Activated naive CD8-positive, alpha-beta T cell treated with anti-CD3 and anti-CD28 coated beads, Interleukin-2, amount 10 ng/mL, durations not matched to agents 7 days and 5 days (primary cell): ENCODE measurements at regions not wholly inside any gene's neighbourhood (a gene's known extent, or its start where the extent isn't known, plus 50 kb on each side); places are given as distances from the start of the nearest gene placed in this dataset.
"Not testable (repeated sequence)": the region's sequence is repeated elsewhere in the genome, so short reads cannot be mapped to it uniquely, and the experiment has no call there.

Experiments
- ATAC-seq: fragments of 150-1000 bp; cut with Tn5 transposase; one replicate; pipeline ENCODE4 v1.10.0; 2021; ENCODE audit warnings: low read depth, moderate library complexity
- POLR2A ChIA-PET: fragments of 350-600 bp; sonication (Branson Sonifier 250); formaldehyde crosslinking; loops from one replicate; lab custom pipeline; 2021; ENCODE audit warnings: antibody characterized with exemption; lab: Charles Lee
- DNase-seq: peaks from one replicate; pipeline ENCODE4 v3.0.0; 2021
- H3K27ac Mint-ChIP-seq: one replicate; pipeline ENCODE4 v1.8.0; 2022; ENCODE audit warnings: mild to moderate bottlenecking, mixed read lengths
- H3K27me3 Mint-ChIP-seq: one replicate; pipeline ENCODE4 v1.8.0; 2022; ENCODE audit warnings: mild to moderate bottlenecking, moderate library complexity, mixed read lengths
- H3K36me3 Mint-ChIP-seq: one replicate; pipeline ENCODE4 v1.8.0; 2021; ENCODE audit warnings: mild to moderate bottlenecking, mixed read lengths
- H3K4me1 Mint-ChIP-seq: one replicate; pipeline ENCODE4 v1.8.0; 2021; ENCODE audit warnings: mixed read lengths
- H3K4me3 Mint-ChIP-seq: one replicate; pipeline ENCODE4 v1.8.0; 2022; ENCODE audit warnings: mild to moderate bottlenecking, moderate library complexity, mixed read lengths
- H3K9me3 Mint-ChIP-seq: one replicate; pipeline ENCODE4 v1.8.0; 2021; ENCODE audit warnings: mixed read lengths

DNA sequence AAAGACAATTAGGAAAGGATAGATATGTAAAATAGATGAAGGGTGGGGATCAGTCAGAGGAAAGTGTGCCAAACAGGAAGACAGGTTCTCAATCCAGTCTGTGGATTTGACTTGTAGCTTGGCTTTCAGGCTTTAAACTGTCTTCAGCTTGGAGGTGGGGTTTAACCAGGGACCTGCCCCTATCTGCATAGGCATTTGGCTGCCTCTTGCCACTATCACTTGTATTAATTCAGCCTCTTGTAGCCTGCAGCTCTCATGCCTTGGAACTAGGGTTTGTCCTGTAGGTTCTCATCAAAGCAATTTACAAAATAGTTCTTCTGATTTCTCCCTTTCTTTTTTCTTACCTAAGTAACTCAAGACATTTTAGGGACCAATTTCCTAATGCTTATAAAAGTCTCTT lies 88.8 kb upstream of the PAXBP1 start:
- ATAC-seq (no peak), DNase-seq (no peak)
- Mint-ChIP-seq H3K36me3 (peaks cover 2% of the 10 kb centered on the region), H3K27me3 (peaks cover 17% of the 10 kb centered on the region), H3K9me3 (peaks cover 5% of the 10 kb centered on the region), H3K4me3 (no peak overlapping the region), H3K4me1 (no peaks in the 10 kb centered on the region), H3K27ac (no peak overlapping the region)
- POLR2A ChIA-PET, result no interaction called here

DNA sequence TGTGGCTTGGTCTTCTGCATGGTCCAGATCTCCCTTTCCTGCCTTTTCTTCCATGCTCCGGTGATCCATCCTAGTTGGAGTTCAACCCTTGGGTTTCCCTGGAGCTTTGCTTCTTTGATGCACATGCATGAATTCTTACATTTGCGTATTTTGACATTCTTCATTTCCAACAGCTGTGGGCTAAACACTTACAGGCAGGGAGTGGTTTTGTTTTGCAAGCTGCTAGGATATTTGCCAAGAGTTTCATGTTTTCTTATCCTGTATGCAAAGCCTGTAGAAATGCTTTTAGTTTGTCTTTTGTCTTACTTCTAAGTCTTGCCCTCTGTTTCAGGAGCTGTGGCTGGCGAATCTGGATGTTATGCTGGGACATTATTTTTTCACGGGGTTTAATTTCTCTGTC lies 90.3 kb upstream of the PAXBP1 start:
- POLR2A ChIA-PET, result no interaction called here
- Mint-ChIP-seq H3K36me3 (peaks cover 2% of the 10 kb centered on the region), H3K9me3 (peaks cover 5% of the 10 kb centered on the region), H3K27me3 (peaks cover 23% of the 10 kb centered on the region), H3K4me1 (no peaks in the 10 kb centered on the region), H3K4me3 (no peak overlapping the region), H3K27ac (no peak overlapping the region)
- DNase-seq, result no peak
- ATAC-seq, result no peak

DNA sequence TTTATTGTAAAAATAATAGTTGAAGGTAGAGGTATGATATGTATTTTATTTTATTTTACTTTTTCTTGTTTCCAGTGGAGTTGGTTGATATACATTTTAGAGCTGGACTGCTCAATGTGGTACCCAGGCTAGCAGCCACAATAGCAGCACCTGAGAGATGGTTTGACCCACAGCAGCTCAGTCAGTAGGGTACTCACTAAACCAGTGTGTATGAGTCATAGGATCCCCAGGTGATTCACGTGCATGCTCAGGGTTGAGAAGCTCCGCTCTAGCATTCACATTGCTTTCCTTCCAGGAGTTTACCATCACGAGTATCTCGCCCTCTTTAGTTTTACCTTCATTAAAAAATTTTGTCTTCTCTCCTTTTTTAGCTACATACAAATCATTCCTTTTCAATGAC lies 96.0 kb upstream of the PAXBP1 start:
- Mint-ChIP-seq H3K4me1 (no peaks in the 10 kb centered on the region), H3K27me3 (peaks cover 25% of the 10 kb centered on the region), H3K9me3 (no peaks in the 10 kb centered on the region), H3K27ac (no peak overlapping the region), H3K4me3 (no peak overlapping the region), H3K36me3 (no peaks in the 10 kb centered on the region)
- POLR2A ChIA-PET, result no interaction called here
- no peak for ATAC-seq
- DNase-seq, result no peak

DNA sequence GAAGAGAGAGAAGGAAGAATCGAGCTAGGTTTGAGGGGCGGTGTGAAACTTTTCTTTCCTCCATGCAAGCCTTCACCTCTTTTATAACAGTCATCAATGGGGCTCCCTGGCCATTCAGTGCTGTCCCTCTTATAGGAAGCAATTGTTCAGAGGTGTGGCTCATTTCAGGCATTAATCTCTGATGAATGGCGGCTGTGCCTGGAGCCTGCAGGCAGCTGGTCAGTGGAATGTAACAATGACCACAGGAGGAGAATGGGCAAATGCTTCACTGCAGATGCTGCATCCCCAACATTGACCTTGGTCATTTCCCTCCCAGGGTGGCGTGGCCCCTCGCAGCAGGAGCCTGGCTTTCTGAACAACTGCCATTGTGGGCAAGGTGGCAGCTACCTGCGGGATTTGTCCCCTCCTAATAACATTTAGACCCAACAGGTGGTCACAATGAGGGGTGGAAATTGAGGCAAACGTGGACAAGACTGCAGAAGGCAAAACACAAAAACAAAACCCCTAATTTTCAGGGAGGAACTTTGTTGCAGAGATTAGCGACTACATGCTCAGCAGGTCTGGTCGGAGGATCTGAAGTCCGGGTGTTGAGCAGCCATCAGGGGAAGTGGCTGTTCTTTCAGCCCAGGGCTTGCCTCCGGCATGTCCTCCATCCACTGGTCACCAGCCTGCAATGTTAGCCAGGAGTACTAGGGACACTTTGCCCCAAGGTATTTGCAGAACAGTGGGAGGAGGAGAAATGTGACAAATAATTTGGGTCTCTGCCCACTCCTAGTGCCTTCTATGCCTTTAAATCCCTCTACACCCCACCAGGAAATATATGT lies 97.3 kb upstream of the PAXBP1 start:
- Mint-ChIP-seq H3K27me3 (peaks cover 21% of the 10 kb centered on the region), H3K36me3 (no peaks in the 10 kb centered on the region), H3K9me3 (no peaks in the 10 kb centered on the region), H3K4me3 (no peak overlapping the region), H3K4me1 (no peaks in the 10 kb centered on the region), H3K27ac (no peak overlapping the region)
- POLR2A ChIA-PET, result no interaction called here
- DNase-seq, result no peak
- no peak for ATAC-seq

DNA sequence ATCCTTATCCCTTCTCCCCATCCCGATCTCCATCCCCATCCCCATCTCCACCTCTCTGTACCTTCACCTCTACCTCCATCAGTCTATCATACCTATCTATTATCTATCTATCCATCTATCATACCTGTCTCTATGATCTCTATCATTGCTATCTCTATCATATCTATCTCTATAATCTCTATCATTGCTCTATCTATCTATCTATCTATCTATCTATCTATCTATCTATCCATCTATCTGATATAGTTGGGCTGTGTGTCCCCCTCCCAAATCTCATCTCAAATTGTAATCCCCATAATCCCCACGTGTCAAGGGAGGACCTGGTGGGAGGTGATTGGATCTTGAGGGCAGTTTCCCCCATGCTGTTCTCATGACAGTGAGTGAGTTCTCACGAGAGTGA lies 97.9 kb upstream of the PAXBP1 start:
- no peak for DNase-seq
- ATAC-seq, result no peak
- H3K27me3 Mint-ChIP-seq, result peaks cover 21% of the 10 kb centered on the region
- H3K27ac Mint-ChIP-seq, result no peak overlapping the region
- no peak overlapping the region for H3K4me3 Mint-ChIP-seq
- no peaks in the 10 kb centered on the region for H3K4me1 Mint-ChIP-seq
- POLR2A ChIA-PET, result no interaction called here
- H3K36me3 Mint-ChIP-seq, result no peaks in the 10 kb centered on the region
- H3K9me3 Mint-ChIP-seq, result no peaks in the 10 kb centered on the region

DNA sequence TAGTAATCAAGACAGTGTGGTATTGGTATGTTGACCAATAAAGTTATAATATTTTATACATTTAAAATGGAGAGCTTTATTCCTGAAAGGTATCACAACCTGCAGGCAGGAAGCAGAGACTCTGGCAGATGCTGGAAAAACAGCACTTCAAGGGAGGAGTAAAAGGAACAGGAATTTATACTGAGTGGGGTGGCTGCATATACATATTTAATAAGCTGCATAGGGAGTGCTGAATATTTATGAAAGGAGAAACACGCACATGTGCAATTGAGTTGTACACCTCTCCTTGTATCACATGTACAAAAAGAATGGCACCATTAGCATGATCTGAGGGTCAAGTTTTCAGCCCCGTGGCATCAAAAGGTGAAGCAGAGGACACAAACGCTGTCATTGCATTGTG lies 104.9 kb upstream of the PAXBP1 start:
- Mint-ChIP-seq H3K4me1 (no peaks in the 10 kb centered on the region), H3K4me3 (no peak overlapping the region), H3K36me3 (no peaks in the 10 kb centered on the region), H3K27ac (no peak overlapping the region), H3K27me3 (peaks cover 5% of the 10 kb centered on the region), H3K9me3 (no peaks in the 10 kb centered on the region)
- no peak for DNase-seq
- POLR2A ChIA-PET, result no interaction called here
- ATAC-seq, result no peak

DNA sequence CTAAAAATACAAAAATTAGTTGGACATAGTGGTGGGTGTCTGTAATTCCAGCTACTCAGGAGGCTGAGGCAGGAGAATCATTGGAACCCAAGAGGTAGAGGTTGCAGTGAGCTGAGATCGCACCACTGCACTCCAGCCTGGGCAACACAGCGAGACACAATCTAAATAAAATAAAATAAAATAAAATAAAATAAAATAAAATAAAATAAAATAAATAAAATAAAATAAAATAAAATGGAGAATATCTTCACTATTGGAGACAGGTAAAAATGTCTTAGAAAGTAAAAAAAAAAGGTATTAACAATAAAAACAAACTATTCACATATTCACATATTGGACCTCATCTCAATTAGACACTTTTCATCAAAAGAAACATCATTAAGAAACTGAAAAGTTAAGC lies 106.3 kb upstream of the PAXBP1 start:
- ATAC-seq, H3K4me3 Mint-ChIP-seq, H3K36me3 Mint-ChIP-seq, DNase-seq, POLR2A ChIA-PET, H3K27ac Mint-ChIP-seq, H3K9me3 Mint-ChIP-seq, H3K4me1 Mint-ChIP-seq, H3K27me3 Mint-ChIP-seq: not testable (repeated sequence)

DNA sequence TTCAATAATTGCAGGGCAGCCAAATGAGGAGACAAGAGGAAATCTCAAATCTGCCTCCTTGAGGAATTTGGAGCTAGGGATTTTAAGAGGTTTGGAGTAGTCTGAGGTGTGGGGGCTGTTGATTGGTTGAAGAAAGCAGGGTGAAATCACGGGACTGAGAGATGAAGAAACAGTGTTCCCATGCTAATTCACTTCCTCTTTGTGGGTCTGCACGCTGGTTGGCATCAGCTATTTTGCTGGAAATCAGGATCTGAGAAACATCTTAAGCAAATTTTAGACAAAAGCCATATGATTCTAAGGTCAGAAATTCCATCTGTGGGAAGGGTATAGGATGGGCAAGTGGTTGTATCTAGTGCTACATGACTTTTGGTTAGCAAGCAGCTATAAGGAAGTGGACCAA lies 107.1 kb upstream of the PAXBP1 start:
- no peak overlapping the region for H3K4me3 Mint-ChIP-seq
- H3K4me1 Mint-ChIP-seq, result no peaks in the 10 kb centered on the region
- no peak for DNase-seq
- H3K9me3 Mint-ChIP-seq, result no peaks in the 10 kb centered on the region
- no peaks in the 10 kb centered on the region for H3K36me3 Mint-ChIP-seq
- no peak for ATAC-seq
- H3K27ac Mint-ChIP-seq, result no peak overlapping the region
- peaks cover 5% of the 10 kb centered on the region for H3K27me3 Mint-ChIP-seq
- POLR2A ChIA-PET, result no interaction called here

DNA sequence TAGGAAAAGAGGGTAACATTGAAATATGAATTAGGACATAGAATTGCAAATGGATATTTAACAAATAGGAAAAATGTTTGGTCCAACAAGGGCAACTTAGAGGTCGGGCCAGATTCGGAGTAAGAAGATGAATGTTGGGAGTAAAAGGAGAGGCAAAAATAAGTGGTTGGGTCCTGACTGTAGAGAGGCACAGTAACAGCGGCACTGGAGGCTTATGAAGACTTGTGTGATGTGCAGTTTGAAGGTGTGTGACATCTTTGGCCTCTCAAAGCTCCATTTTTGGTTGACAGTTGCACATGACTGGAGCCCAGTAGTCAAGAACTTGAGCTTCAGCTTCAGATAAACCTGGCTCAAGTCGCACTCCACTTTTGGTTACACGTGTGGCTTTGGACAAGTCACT lies 109.9 kb upstream of the PAXBP1 start:
- no peak overlapping the region for H3K27ac Mint-ChIP-seq
- no peak overlapping the region for H3K4me3 Mint-ChIP-seq
- no peak for ATAC-seq
- H3K4me1 Mint-ChIP-seq, result peaks cover 6% of the 10 kb centered on the region
- POLR2A ChIA-PET, result no interaction called here
- no peaks in the 10 kb centered on the region for H3K36me3 Mint-ChIP-seq
- DNase-seq, result no peak
- H3K27me3 Mint-ChIP-seq, result peaks cover 5% of the 10 kb centered on the region
- H3K9me3 Mint-ChIP-seq, result peaks cover 3% of the 10 kb centered on the region

DNA sequence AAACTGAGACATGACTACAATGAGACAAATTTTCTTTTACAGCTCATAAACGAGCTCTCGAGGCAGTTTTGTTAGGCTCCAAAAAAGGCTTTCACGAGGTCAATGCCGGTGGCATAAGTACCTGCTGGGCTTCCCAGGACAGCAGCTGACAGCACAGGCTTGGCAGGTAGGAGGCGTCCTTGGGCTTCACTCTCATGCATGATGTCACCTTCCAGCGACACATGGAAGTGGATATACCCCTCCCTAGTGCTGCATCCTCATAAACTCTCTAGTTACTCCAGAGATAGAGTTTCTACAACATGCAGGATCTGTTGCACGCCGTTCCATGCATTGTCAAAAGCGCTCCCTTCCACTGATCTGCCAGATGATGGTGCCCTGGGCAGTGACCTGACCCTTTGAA lies 112.5 kb upstream of the PAXBP1 start:
- H3K27me3 Mint-ChIP-seq, result peaks cover 5% of the 10 kb centered on the region
- ATAC-seq (no peak), DNase-seq (no peak)
- POLR2A ChIA-PET, result no interaction called here
- H3K36me3 Mint-ChIP-seq, result no peaks in the 10 kb centered on the region
- peaks cover 8% of the 10 kb centered on the region for H3K4me1 Mint-ChIP-seq
- no peak overlapping the region for H3K27ac Mint-ChIP-seq
- no peak overlapping the region for H3K4me3 Mint-ChIP-seq
- peaks cover 3% of the 10 kb centered on the region for H3K9me3 Mint-ChIP-seq

DNA sequence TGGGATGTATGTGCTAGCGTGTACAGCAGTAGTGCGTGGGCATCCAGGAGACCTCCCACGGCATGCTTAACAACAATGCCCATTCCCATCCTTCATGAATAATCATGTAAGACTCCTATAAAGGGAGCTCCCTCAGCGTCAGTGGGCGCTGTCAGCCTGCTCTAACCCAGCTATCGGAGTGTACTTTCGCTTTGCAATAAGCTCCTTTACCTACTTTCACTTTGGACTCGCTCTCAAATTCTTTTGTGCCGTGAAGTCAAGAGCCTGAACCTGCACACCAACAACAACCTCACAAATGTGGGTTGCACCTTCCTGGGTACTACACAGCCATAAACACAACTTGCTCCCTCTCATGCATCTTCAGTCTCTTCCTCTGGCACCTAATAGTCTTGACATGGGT lies 114.8 kb upstream of the PAXBP1 start:
- ATAC-seq (peak; percentile 70), DNase-seq (no peak)
- H3K9me3 Mint-ChIP-seq, result peaks cover 3% of the 10 kb centered on the region
- POLR2A ChIA-PET, result no interaction called here
- no peaks in the 10 kb centered on the region for H3K36me3 Mint-ChIP-seq
- H3K4me1 Mint-ChIP-seq, result peaks cover 8% of the 10 kb centered on the region
- H3K27ac Mint-ChIP-seq, result peak overlapping the region; percentile 67
- peak overlapping the region; percentile 65 for H3K4me3 Mint-ChIP-seq
- peaks cover 9% of the 10 kb centered on the region for H3K27me3 Mint-ChIP-seq

DNA sequence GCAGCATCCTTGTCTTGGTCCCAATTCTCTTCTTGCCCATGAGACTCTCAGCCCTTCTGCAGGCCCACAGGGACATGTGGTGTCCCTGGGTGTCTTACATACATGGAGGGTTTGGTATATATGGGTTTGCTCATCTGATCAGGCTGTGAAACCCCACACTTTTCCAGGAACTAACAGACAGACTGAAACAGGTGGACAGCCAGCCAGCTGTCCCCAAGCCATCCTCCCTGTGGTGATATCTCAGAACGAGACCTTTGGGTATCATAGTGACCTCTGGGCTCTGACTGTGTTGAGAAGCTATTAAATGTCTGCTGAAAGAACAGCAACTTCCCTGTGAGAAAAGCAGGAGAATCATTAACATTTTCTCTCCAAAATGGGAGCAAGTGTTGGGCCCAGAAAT lies 115.5 kb upstream of the PAXBP1 start:
- Mint-ChIP-seq H3K9me3 (peaks cover 3% of the 10 kb centered on the region), H3K27me3 (peaks cover 12% of the 10 kb centered on the region), H3K36me3 (no peaks in the 10 kb centered on the region), H3K4me1 (peaks cover 8% of the 10 kb centered on the region), H3K4me3 (peak overlapping the region; percentile 2), H3K27ac (no peak overlapping the region)
- DNase-seq, result no peak
- POLR2A ChIA-PET, result no interaction called here
- ATAC-seq, result no peak

DNA sequence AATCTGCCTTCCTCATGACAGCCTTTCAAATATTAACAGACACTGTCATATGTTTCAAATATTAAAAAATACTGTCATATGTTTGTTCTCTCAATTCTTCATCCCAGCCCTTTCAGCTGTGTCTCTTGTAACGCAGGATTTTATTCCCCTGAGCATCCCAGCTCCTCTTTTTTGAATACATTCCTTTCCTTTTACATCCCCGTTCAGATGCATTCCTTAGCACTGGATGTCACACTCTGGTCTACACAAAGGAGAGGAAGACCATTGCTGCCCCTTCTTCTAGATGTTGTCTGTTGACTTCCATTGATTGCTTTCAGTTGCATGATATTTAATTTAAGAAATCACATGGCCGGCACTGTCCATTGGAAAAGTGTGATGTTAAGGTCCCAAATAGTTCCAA lies 117.4 kb upstream of the PAXBP1 start:
- H3K27ac Mint-ChIP-seq, result no peak overlapping the region
- no peak overlapping the region for H3K4me3 Mint-ChIP-seq
- peaks cover 3% of the 10 kb centered on the region for H3K9me3 Mint-ChIP-seq
- ATAC-seq (no peak), DNase-seq (no peak)
- H3K4me1 Mint-ChIP-seq, result peaks cover 8% of the 10 kb centered on the region
- H3K27me3 Mint-ChIP-seq, result peaks cover 14% of the 10 kb centered on the region
- H3K36me3 Mint-ChIP-seq, result no peaks in the 10 kb centered on the region
- POLR2A ChIA-PET, result no interaction called here

DNA sequence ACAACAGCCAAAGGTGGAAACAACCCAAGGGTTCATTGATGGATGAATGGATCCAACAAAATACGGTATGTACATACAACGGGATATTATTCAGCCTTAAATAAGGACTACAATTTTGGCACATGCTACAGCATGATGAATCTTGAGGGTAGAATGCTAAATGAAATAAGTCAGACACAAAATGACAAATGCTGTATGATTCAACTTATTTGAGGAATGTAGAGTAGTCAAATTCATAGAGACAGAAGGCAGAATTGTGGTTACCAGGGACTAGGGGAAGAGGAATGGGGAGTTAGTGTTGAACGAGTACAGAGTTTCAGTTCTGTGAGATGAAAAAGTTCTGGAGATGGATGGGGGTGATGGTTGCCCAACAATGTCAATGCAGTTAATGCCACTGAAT lies 118.0 kb upstream of the PAXBP1 start:
- Mint-ChIP-seq H3K27ac (no peak overlapping the region), H3K36me3 (no peaks in the 10 kb centered on the region), H3K4me1 (peaks cover 8% of the 10 kb centered on the region), H3K27me3 (peaks cover 14% of the 10 kb centered on the region), H3K9me3 (peaks cover 6% of the 10 kb centered on the region), H3K4me3 (no peak overlapping the region)
- POLR2A ChIA-PET, result no interaction called here
- ATAC-seq (no peak), DNase-seq (no peak)
